NB4 (cell line): ENCODE measurements at regions not wholly inside any gene's neighbourhood (a gene's known extent, or its start where the extent isn't known, plus 50 kb on each side); places are given as distances from the start of the nearest gene placed in this dataset.

Experiments
- CTCF ChIP-seq: IDR thresholded peaks from one replicate; pipeline ENCODE4 v1.5.1; 2012; ENCODE audit warnings: low read depth, low read length
- POLR2A ChIP-seq: IDR thresholded peaks from 2 replicates; pipeline ENCODE4 v1.6.1; 2011; ENCODE audit warnings: mild to moderate bottlenecking; ENCODE audit not compliant: insufficient read length; ENCODE audit errors: extremely low read depth

GRCh38 chr6:9620263-9620662, 794.6 kb downstream of the TFAP2A start:
- TF ChIP-seq CTCF (no peak), POLR2A (no peak)
